ENCODE measurements at regions not wholly inside any gene's neighbourhood (a gene's known extent, or its start where the extent isn't known, plus 50 kb on each side); places are given as distances from the start of the nearest gene placed in this dataset.
"Not testable (repeated sequence)": the region's sequence is repeated elsewhere in the genome, so short reads cannot be mapped to it uniquely, and the experiment has no call there.

DNA sequence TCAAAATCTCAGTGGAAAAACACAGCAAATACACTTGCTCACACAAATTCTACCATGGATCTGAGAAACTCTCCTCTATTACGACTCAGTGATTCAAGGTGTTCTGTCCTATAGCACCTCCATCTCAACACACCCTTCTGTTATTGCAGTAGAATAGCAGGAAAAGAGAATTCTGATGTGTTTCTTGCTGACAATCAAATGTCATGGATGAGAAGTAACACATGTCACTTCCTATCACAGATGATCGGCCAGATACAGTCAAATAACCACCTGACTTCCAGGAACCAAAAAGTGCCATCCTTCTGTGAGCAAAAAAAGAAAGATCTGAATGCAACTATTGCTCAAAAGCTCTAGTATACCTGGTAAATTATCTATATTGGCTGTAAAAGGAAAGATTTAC is 734.2 kb upstream of the GBE1 start:
- no peak for DNase-seq

DNA sequence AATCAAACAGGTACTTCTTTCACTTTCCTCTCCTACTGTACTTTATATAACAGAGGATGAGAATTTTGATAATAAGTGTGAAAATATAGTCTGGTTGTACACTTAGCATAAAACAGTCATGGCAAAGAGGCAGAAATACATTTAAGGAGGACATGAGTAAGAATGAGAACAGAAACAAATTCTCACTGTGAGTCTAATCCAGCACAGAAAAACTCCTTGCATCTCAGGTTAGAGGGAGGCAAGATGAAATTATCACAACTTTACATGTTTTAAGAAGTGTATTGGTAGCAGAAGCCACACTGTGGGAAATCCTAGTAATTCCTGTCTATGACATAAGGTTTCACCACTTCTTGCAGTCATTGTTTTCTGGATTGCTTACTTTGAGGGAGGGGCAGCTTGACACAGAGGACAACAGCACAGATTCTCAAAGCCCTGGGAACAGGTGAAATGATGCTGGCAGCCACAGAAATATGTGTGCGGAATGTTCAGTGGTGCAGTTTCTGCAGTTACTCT is 733.6 kb upstream of the GBE1 start:
- no peak for DNase-seq

DNA sequence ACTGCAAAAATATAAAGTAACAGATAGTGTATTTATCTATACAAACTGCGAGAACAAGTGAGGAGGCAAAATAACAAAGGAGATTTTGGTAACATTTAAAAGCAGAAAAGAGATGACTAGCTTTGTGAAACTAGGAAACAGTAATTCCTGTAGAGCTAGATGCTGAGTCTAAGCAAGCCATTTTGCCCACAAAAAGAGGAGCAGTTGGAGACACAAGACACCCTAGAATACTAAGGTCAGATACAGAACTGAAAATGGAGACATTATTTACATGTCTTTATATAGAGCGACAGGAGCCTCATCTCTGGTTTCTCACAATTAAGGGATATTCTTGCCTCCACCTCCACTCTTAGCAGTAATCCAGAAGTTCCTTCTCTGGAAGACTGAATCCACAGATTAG is 732.4 kb upstream of the GBE1 start:
- no peak for DNase-seq

- no peak for DNase-seq
These were observed 713.9 kb upstream of the GBE1 start for GRCh38 chr3:82475306-82475705.

DNA sequence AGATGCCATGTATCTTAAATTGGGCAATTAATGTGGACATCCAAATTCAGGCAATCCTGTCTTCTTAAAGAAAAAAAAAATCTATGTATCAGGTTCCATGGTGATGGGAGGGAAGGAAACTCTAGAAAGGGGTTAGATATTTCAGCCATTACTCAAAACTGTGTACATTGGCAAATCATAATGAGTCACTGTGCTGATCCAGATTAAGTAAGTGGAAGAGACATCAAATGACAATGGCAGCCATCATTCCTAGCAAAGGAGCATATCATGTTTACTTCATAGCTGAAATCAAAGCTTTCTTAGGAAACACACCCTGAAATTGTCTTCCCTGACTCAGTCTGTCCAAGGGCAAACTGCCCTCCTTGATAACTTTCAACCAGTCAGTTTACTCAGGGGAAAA is 713.3 kb upstream of the GBE1 start:
- DNase-seq: no peak

GRCh38 chr3:82473864-82474541 is 712.6 kb upstream of the GBE1 start:
- no peak for DNase-seq

- DNase-seq: no peak
These were observed 705.6 kb upstream of the GBE1 start for GRCh38 chr3:82467051-82467450.

DNA sequence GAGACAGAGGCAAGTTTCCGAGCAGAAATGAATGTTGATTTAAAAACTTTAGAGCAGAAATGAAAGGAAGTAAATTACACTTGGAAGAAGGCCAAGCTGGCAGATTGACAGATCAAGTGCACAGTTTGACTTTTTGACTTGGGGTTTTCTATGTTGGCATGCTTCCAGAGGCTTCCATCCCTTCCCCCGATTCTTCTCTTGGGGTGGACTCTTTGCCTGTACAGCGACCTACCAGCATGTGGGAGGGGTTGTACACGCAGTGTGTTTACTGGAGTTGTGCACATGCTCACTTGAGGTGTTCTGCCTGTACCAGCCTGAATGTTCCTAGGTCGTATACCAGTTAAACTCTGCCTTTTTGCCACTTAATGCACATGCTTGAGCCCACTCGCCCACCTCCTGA is 701.5 kb upstream of the GBE1 start:
- no peak for DNase-seq

DNA sequence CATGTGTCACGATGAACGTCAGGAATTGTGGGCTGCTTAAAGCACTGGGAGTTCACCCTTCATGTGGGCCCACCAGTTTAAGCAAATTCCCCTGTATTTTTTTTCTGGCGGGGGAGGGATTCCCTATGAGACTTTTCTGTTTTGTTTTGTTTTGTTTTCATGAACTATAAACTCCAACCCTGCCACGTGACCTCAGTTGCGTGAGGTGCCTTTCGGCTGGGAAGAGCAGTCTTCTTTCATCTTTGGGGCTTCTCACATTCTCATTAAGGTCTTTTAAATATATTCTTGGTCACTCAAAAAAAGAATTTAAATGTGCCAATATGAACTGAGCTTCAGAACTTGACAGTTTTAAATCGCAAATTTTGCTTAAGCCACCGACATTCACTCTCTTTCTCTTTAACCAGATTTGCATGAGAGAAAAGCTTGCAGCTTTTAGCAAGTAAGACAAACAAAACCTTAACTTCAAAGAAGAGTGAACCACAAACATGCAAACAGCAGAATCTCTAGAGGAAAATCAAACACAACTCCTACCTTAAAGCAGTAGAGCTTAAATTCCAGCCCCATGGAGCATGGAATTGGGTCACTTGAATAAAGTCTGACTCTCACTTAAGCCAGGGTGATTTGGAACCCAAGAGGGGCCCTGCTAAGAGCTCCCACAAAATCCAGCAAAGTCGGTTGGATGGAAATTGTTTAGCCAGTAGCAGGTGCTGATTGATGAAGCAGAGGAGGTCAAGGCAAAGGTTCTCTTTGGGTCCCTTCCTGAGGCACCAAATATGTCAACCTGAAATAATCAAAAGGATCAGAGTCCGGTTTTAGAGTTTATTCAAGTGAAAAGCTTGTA is 699.8 kb upstream of the GBE1 start:
- no peak for DNase-seq

DNA sequence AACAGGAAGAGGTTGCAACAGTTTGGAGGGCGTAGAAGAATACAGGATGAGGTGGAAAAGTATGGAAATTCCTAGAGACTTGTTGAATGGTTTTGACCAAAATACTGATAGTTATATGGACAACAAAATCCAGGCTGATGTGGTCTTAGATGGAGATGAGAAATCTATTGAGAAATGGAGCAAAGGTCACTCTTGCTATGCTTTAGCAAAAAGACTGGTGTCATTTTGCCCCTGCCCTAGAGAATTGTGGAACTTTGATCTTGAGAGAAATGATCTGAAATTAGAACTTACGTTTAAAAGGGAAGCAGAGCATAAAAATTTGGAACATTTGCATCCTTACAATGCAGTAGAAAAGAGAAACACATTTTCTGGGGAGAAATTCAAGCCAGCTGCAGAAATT is 686.9 kb upstream of the GBE1 start:
- no peak for DNase-seq

GRCh38 chr3:82428821-82429220 is 667.4 kb upstream of the GBE1 start:
- not testable (repeated sequence) for DNase-seq

DNA sequence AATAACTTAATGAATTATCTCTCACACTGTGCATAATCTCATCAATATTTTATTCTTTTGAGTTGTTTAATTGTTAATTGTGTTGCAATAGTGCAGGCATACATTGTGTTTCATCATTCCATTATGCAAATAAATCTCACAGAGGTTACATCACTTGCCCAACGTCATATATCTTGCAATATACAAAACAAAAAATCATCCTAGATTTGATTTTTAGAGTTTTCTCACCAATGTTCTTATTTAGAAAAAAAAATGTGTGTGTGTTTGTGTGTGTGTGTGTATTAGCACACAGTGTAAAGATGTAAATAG is 662.5 kb upstream of the GBE1 start:
- no peak for DNase-seq

DNA sequence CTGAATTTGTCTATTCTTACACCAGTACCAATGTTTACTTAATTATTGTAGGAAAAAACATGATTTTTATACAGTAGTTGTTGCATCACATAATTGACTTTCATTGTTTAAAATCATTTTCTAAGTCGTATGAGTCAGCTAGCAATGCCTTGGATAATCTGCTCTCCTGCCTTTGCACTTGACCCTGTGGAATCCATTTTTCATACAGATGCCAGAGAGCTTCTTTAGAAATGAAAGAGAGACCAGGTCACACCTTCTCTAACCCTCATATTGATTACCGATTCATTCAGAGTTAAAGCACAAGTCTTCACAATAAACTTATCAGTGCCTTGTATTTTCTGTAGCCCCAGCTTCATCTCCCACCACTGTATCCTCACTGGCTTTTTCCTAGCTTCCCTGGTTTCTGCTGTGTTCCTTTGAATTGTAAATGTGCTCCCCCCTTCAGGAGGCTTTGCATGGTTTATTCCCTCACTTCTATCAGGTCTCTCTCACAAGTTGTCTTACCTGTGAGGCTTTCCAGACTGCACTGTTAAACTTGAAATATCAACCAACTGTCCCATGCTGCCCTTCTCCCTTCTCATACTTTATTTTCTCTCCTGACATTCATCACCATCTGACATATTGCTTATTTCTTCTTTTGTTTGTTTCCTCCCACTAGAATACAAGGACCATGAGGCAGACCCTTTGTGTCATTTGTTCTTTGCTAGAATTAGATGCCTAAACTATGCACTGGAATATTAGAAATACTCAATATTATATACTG is 662.0 kb upstream of the GBE1 start:
- DNase-seq: no peak

- DNase-seq: no peak
These were observed 655.4 kb upstream of the GBE1 start for GRCh38 chr3:82416830-82417229.

GRCh38 chr3:82416349-82416748 is 654.9 kb upstream of the GBE1 start:
- no peak for DNase-seq

DNA sequence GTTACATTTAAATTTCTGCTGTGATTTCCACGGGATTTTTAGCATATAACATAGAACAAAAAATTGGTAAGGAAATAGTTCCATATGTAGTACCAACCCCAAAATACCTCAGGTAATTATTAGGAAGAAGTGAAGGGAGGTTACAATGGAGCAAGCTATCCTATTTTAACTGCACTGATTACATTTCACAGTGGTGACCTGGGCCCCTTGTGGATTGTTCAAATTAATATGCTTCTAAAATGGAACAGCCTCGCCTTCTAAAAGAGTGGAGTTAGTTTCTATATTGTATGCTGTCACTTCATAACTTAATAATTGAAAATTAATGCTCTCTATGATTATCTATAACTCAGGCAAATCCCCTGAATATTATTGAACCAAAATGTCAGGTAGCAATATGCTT is 651.7 kb upstream of the GBE1 start:
- no peak for DNase-seq

DNA sequence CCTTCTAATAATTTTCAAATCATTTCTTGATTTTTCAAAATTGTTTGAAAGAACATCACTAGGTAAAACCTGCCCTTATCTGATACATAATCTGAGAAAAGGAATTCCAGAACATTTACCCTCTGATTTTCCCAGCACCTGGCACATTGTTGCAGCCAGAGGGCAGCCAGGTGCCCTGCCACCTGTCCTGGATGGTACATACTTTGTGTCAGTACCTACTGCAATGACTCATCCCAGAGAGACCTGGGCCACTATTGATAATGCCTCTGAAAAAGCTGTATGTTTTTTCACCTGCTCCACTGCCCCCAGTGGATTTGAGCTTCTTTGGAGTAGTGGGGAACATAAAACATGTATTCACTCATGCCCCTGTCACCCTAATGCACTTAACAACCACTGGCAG is 648.9 kb upstream of the GBE1 start:
- no peak for DNase-seq

- DNase-seq: no peak
These were observed 648.4 kb upstream of the GBE1 start for GRCh38 chr3:82409842-82410241.

- DNase-seq: no peak
These were observed 630.8 kb upstream of the GBE1 start for GRCh38 chr3:82392203-82392775.

DNA sequence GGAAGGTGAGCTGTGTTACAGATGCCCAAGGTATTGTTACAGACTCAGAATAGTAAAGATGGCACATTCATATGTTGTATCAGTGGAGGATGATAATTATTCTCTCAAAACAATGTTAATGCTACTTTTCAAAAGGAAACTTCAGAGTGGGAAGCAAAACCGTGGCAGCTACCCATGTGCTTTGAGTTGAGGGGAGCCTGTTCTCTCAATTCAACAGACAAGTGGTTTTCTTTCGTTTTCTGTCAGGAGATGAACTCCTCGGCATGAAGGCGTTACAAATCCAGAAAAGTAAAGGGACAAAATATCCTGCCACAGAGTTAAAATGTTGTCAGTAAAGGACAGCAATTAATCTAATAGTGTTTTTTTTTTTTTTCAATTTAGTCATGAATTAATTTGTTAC is 629.4 kb upstream of the GBE1 start:
- no peak for DNase-seq

- DNase-seq: no peak
These were observed 625.2 kb upstream of the GBE1 start for GRCh38 chr3:82386647-82387046.

DNA sequence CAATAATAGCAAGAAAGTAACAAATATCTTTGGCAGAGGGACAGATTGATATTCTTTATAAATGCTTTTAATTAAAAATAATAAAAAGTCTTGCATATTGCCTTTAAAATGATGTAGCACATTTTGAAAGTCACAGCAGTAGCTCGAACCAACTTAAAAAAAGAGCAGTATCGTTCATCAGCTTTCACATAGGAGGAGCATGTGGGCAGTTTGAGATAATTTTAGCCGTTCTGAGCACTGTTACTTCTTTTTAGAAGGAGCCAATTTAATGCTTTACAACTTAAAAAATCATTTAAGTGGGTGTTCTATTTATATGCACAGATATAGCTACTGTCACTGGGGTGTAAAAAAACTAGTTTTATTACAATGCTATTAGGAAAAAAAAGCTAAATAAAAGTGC is 622.7 kb upstream of the GBE1 start:
- DNase-seq: no peak

- DNase-seq: no peak
These were observed 621.4 kb upstream of the GBE1 start for GRCh38 chr3:82382831-82383230.

DNA sequence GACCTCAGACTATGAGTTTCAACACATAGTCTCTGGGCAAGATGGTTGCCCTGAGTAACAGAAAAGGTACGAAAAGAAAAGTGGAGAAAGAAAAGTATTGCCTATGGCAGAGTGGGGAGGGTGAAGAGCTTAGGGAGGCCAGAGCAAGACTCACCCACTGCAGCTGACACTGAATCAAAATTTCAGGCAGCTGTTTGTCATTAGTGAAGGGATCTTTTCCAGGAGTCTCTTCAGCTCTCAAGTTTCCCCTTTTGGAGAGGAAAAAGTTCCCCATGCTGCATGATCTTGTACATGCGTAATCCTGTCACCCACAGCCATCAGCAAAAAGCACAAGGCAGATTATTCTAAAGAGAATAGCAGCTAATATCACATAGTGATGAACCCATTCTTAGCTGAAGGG is 616.9 kb upstream of the GBE1 start:
- DNase-seq: no peak
